ENCODE measurements at regions not wholly inside any gene's neighbourhood (a gene's known extent, or its start where the extent isn't known, plus 50 kb on each side); places are given as distances from the start of the nearest gene placed in this dataset.
"Not testable (repeated sequence)": the region's sequence is repeated elsewhere in the genome, so short reads cannot be mapped to it uniquely, and the experiment has no call there.

DNA sequence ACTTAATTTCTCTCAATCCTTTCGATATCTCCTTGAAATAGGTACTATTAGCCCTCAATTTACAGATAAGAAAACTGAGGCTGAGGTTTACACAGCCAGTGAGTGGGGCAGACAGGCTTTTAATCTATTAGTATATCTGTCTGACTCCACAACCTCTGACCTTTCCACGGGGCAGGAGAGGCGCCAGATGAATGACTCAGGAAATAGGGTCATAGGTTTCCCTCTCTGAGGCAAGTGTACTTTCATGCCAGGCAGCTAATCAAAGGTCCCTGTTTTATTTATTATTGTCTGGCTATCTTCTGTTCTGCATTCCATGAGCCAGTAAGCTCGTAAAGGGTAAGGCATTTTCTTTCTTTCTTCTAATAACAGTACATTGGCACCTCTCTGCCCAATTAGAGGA, 79.6 kb upstream of the KLF4 start:
- DNase-seq (ENCODE audit: low spot score) = no peak

DNA sequence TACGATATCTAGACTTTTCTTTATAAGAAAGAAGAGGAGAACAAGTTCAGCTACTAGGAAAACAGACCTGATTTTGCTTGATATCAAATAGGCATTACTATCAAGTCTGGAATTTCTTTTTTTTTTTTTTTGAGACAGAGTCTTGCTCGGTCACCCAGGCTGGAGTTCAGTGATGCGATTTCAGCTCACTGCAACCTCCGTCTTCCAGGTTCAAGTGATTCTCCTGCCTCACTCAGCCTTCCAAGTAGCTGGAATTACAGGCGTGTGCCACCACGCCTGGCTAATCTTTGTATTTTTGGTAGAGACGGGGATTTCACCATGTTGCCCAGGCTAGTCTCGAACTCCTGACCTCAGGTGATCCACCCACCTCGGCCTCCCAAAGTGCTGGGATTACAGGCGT, 78.8 kb upstream of the KLF4 start:
- DNase-seq (ENCODE audit: low spot score) = not testable (repeated sequence)

DNA sequence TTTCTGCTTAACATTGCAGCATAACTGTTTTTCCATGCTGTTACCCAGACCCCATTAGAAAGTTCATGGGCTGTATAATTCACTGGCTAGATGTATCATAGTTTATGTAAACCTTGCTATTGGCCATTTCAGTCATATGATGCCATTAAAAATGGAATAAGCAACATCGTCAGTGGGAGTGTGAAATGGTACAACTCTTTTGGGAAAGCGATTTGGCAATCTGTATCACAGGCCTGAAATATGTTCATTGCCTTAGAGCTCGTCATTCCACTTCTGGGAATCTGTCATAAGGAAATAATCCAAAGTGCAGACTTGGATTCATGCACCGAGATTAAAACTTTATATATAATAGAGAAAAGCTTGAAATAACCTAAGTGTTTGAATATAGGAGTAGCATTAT, 77.9 kb upstream of the KLF4 start:
- DNase-seq (ENCODE audit: low spot score) = no peak

DNA sequence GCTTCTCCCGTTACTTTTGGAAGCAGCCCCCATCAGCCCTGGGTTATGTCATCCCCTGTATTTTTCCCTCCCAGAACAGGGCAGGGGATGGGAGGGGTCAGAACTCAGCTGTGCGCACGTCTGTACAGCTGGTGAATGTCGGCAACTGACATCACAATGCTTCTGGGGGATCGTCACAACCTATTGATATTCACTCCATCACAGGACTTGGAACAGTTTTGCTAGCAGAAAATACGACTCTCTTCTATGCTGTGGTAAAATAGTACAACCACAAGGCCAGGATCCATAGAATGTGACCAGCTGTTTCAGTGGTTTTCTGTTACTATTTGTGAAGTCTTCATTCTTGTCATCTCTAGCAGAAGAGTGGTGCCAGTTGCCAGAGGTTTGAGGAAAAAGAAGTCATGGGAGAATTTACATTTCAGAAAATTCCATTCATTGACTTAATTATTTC, 77.1 kb upstream of the KLF4 start:
- DNase-seq (ENCODE audit: low spot score) = no peak

DNA sequence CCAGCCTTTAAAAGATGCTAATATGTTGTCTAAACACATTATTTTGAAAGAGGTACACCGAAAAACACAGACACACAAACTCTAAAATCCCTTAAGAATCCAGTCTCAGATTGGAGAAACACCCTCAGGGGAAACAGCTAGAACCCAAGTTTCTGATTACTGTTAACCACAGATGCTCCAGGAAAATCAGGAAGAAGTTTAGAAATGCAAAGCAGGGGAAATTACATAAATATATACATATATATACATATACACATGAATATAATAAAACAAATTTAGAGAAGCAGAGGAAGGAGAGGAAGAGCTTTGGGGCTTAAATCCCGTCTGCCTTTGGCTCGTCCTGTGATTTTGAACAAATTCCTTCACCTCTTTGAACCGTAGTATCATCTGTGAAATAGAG, 73.2 kb upstream of the KLF4 start:
- no peak for DNase-seq (ENCODE audit: low spot score)

DNA sequence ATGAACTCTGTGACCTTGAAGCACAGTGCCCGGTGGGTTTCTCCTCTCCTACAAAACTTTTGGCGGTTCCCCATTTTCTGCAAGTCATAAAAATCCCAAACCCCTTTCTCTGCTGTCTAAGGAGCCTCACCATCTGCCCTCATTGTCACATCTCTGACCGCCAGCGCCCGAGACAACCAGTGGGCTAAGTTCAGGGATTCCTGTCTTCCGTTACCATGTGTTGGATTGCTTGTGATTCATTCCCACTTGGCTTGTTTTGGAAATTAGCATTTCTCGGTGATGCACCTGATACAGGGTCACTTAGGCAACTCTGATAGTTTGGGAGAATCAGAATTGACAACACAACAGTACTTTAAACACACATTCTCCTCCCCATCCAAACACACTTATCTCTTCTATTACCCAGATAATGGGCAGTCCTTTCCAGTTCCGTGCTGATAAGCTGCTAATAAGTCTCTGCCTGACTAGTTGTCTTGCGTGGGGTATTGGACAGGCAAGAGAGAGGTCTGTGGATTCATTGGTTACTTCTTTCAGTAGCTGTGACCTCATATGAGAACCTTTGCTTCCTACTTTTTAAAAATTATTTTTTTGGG, 70.0 kb upstream of the KLF4 start:
- DNase-seq (ENCODE audit: low spot score) = no peak

DNA sequence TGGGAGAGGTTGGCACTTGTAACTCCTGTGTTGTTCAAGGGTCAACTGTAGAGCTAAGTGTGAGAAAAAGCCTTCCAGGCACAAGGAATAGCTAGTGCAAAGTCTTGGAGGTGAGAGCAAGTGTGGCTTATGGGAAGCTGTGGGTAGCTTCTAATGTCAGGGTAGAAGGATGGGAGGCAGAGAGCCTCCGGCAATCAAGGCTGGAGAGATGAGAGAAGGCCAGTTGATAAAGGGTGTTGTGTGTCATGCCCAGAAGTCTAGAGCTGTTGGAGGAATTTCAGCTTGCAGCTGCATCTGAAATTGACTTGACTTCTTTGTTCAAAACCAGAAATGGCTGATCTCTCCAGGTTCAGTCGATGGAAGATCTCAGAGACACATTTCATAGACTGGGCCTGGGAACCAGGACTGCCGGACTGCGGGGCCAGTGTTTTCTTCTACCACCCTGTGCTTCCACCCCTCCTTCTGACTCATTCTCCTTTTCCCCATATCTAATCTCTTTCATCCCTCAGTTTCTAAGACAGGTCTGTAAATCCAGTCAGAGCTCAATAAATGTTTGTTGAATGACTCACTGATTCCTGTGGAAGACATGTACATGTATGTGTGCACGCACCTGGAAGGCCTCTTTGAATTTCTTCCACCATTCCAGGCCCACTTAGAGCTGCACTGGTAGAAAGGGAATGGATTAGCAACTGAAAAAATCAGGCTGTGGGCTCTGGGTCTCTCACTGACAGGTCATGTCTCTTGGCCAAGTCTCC, 67.8 kb upstream of the KLF4 start:
- no peak for DNase-seq (ENCODE audit: low spot score)

DNA sequence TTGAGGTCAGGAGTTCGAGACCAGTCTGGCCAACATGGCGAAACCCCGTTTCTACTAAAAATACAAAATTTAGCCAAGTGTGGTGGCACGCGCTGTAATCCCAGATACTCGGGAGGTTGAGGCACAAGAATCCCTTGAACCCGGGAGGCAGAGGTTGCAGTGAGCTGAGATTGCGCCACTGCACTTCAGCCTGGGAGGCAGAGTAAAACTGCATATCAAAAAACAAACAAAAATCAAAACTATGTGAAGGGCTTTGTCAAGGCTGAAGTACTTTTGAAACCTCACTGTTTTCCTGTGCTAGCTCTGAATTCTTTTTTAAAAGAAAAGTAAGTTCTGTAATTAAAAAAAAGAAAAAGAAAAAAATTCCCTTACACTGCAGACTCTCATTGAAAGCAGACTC, 65.1 kb upstream of the KLF4 start:
- DNase-seq (ENCODE audit: low spot score) = no peak

DNA sequence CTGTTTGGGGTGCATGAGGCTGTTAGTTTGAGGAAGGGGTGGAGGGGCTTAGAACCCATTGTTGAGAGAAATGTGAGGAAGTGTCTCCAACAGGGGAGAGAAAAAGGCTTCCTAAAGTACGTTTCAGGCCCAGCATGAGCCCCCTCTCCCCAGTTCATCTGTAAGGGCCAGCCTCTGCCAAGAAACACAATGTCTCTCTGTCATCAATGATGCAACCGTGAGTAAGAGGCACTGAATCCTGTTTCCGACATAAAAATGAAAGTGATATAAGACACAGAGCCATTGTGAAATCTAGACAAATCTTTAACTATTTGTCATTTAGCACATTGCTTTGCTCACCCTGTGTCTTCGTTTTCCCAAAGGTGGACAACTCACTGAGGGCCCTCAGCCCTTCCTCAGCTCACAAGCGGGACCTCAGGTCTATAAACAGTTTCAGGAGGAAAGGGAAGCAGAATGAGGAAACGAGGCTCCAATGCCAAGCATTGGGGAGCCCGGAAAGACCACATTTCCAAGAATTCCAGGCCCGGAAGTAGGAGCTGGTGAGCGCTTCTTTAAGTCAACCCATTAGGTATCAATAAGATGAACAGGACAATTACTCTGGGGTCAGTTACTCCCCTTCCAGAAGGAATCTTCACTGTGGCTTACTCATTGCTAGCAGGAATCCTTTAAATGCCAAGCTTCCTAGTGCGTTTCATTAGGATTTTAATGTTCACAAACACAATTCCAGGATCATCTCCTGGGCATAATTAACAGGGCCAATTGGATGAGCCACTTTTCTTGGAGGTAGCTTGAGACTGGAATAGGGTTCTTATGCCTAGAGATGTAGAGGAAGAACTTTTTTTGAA, 59.0 kb upstream of the KLF4 start:
- peak; percentile 14 for DNase-seq (ENCODE audit: low spot score)

DNA sequence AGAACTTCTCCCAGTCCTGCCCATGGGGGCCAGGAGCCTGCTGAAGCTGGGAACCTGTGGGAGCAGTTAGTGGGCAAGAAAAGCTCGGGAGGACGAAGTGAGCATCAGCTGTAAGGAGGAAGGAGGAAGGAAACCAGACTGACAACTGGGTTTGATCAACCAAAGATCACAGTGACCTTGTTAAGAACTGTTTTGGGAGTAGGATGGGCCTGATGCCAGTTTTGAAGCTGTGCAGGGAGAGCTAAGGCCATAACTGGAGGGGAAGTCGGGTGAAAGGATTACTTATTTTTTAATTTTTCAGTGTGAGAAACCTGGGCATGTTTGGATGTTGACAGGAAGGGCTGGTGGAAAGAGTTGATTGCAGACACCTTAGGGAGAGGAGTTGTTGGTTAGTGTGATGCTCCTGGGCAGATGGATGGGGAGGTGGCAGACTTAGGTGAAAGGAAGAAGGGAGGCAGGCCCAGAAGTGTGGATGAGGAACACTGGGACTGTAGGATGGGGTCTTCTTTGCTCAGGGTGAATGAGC, 58.3 kb upstream of the KLF4 start:
- no peak for DNase-seq (ENCODE audit: low spot score)

DNA sequence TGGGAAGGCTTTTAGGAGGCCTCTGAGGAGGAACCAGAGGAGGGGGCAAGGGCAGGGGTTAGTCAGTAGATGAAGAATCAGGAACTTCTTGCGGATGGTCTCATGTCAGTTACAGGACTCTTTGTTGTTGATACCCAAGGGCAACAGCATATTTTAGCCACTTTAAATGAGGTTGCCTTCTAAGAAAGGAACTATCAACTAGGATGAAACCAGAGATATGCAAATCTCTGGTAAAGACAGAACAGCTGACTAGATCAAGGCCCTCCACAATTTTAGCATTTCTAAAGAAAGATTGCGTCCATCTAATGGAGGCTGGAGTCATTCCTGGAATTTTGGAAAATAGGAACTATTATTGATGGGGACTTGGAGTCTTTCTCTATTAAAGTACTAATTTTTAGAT, 57.7 kb upstream of the KLF4 start:
- DNase-seq (ENCODE audit: low spot score) = no peak

DNA sequence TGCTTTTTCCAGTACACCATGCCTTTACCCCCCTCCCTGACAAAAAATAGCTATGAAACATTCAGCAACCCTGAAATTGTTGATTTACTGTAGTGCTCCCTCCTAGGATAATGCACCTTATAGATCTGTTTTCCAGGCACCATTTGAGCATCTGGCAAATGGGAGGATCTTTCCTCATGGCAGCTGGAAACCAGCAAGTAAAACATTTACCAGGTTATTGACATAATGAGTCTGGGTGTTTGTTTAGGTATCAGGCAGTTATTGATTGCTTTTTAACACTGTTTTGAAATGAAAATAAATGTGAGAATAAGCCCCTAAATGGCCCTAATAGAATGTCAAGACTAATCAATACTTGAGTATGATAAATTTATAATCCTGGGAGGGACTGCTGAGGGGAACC, 57.3 kb upstream of the KLF4 start:
- DNase-seq (ENCODE audit: low spot score) = no peak

DNA sequence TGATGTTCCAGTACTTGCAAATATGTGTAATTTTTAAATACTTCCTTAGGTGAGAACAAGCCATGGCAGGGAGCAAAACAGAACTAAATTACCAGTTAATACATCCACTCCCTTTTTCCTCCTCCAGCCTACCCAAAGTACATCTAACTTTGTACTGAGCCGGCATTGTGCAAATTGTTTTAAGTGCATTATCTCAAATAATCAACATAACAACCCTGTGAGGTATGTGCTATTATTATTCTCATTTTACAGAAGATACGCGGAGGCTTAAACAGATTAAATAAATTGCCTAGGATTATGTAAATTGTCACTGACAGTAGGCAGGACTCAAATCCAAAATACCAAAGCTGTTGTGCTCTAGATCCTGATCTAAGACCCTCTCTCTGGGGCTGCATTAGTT, 55.5 kb upstream of the KLF4 start:
- DNase-seq (ENCODE audit: low spot score) = no peak

DNA sequence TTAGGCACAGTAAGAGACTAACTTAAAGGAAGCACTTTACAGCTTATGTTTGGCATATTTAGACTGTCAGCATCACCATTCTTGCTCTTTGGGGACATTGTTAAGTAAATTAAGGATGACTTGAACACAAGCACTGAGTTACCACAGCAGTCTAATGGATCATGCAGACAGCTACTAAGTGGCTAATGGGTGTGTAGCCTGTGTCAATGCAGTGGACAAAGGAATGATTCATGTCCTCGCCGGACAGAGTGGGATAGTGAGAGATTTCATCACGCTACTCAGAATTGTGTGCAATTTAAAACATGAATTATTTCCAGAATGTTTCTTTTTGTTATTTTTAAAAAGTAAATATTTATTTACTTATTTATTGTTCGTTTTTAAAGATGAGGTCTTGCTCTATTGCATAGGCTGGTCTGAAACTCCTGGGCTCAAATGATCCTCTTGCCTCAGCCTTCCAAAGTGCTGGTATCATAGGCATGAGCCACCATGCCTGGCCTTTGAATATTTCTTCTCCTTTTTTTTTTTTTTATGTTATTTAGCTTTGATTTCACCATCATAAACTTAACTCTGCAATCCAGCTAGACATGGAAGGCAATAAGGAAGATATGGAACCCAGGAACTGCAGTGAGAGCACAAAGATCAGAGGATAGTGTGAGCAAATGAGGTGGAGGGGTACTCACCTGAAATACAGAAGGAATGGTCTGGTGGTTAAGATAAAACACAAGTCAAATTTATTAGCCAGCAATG, 53.0 kb upstream of the KLF4 start:
- no peak for DNase-seq (ENCODE audit: low spot score)

DNA sequence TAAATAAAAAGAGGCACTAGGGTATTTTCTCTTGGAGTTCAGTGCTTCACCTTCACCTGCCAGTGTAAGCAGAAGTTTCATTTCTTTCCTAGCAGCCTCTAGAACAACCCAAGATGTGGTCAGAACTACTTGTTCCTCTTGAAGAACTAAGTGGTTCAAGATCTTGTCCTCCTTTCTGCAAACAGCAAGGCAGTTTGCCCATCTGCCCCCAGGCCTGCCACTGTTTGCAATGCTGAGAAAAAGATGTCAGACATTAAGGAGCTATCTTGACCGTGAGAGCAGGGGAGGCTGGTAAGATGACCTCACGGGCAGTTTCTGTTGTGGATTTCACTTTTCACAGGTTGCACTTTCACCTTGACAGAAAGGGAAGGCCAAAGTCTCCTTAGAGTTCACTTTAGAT, 52.0 kb upstream of the KLF4 start:
- DNase-seq (ENCODE audit: low spot score) = no peak

DNA sequence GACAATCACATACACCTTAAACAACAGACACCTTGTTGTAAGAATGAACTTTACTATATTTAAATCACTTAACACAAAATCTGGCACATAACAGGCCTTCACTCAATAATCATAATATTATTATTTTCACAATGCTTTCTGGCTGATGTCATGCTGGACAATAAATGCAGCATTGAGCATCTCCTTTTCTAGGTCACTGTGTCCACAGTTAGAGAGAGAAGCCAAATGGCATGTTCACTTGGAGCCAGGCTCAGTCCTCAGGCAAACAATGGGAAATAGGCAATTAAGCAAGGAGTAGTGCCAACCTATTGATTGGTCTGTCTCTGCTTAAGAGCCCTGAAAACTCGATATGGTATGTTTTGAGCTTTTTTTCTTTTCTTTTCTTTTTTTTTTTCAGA, 50.6 kb upstream of the KLF4 start:
- no peak for DNase-seq (ENCODE audit: low spot score)

DNA sequence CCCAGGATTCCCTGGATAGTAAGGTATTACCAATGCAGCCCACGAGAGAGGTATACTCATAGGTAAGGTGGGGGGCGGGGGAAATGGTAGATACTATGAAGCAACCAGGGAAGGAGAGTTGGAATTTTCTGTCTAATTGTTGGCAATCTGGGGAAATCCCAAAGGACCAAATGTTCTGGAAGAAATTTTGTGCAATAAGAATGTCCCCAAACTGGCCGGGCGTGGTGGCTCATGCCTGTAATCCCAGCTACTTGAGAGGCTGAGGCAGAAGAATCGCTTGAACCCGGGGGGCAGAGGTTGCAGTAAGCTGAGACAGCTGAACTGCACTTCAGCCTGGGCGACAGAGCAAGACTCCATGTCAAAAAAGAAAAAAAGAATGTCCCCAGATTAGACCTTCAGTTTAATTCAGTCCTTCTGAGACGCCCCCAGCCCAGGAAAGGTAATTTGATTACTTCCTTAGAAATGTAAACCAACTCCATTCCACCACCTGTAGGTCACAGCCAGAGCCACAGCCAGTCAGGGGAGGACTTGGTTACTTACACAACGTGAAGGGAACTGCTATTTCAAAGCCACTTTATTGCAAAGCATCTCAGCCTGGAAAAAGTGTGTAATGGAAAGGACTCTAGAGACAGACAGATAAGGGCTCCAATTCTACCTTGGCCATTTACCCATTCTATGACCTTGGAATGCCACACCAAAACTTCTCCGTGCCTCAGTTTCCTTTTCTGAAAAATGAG, 50.0 kb upstream of the KLF4 start:
- DNase-seq (ENCODE audit: low spot score) = no peak
